Right cardiac atrium (tissue), 5 donors: ENCODE measurements at regions not wholly inside any gene's neighbourhood (a gene's known extent, or its start where the extent isn't known, plus 50 kb on each side); places are given as distances from the start of the nearest gene placed in this dataset.
"Not testable (repeated sequence)": the region's sequence is repeated elsewhere in the genome, so short reads cannot be mapped to it uniquely, and the experiment has no call there.

Experiments used
- ATAC-seq, 2 donors: fragments of 200-7000 bp; cut with Tn5 transposase; one replicate each; pipeline versions ENCODE4 v1.8.0 to v1.9.1; 2020; ENCODE audit warnings: moderate library complexity in 2 of 2, mild to moderate bottlenecking in 1 of 2
- DNase-seq, 3 donors: peaks; one replicate each; pipeline ENCODE4 v3.0.0-alpha.2; 2020
- H3K27ac ChIP-seq: one replicate; pipeline ENCODE4 v1.5.1; 2013; ENCODE audit warnings: mild to moderate bottlenecking, low read length, control low read depth, moderate library complexity
- H3K27me3 ChIP-seq: one replicate; pipeline ENCODE4 v1.6.1; 2013; ENCODE audit not compliant: control insufficient read depth, insufficient read depth
- H3K4me1 ChIP-seq: one replicate; pipeline ENCODE4 v1.6.1; 2013; ENCODE audit warnings: low read length; ENCODE audit not compliant: control insufficient read depth, insufficient read depth
- H3K4me3 ChIP-seq: one replicate; pipeline ENCODE4 v1.5.1; 2013; ENCODE audit warnings: low read length, control low read depth
- H3K9me3 ChIP-seq: one replicate; pipeline ENCODE4 v1.6.1; 2013; ENCODE audit warnings: low read length; ENCODE audit not compliant: control insufficient read depth
- WGBS: extraction: QIAGEN DNeasy Blood & Tissue Kit; methylation state at CpG from one replicate; pipeline ENCODE4 v1.1.7; 2013; 5-methylcytosine and 5-hydroxymethylcytosine counted together
- intact Hi-C, 4 donors: fragments of 100-400 bp; cut with DNase I; formaldehyde crosslinking; loops; one replicate each; pipeline versions ENCODE4 v1.11.0 to v1.14.0; 2022 to 2023
- donor health status: healthy with polysubstance abuse.
- donor health status: DM: no; HTN: yes; CAD: no.
- donor health status: DM: no; HTN: no; CAD: no.
- donor health status: DM: no; HTN: yes; CAD: no; lungs with severe emphysema.
- donor health status: DM: yes; HTN: yes; CAD: no.

DNA sequence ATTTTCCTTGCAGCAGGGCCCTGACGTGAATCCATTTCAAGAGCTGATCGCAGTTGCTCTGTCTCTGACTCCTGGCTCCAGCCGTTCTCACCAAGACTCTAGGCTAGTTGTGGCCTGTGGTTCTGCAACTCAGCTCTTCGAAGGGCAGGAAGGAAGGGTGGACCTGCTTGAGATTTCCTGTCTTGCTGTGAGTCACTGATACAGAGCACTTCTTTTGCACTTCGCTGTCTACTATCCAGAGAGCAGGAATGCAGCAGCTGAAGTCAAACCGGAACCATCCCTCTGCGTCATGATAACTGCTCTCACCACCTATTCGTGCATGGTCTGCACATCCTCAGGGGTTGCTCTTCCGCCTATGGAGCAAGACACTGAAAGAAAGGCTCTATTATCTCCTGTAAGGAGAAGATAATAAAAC lies 59.7 kb downstream of the RAP2B start:
- peak; percentile 65 to 74 (median 72) for DNase-seq
- H3K9me3 ChIP-seq, result no peaks in the 10 kb centered on the region
- H3K4me1 ChIP-seq, result no peaks in the 10 kb centered on the region
- peak; percentile 99 to 100 for ATAC-seq
- intact Hi-C loops, result no loop called here
- H3K27ac ChIP-seq, result no peak overlapping the region
- 9% methylated on average over 9 of the region's 9 CpGs for WGBS
- no peaks in the 10 kb centered on the region for H3K27me3 ChIP-seq
- no peak overlapping the region for H3K4me3 ChIP-seq

GRCh38 chr3:153226877-153227276 lies 64.9 kb downstream of the RAP2B start:
- WGBS, result 89% methylated on average over 5 of the region's 5 CpGs
- H3K4me1 ChIP-seq, intact Hi-C loops, H3K27me3 ChIP-seq, H3K9me3 ChIP-seq, DNase-seq, H3K27ac ChIP-seq, ATAC-seq, H3K4me3 ChIP-seq: not testable (repeated sequence)

- intact Hi-C loops, H3K4me1 ChIP-seq, H3K4me3 ChIP-seq, H3K27ac ChIP-seq, H3K27me3 ChIP-seq, ATAC-seq, DNase-seq, H3K9me3 ChIP-seq: not testable (repeated sequence)
- 86% methylated on average over 8 of the region's 8 CpGs for WGBS
Measured at GRCh38 chr3:153230427-153230826, 68.4 kb downstream of the RAP2B start.

DNA sequence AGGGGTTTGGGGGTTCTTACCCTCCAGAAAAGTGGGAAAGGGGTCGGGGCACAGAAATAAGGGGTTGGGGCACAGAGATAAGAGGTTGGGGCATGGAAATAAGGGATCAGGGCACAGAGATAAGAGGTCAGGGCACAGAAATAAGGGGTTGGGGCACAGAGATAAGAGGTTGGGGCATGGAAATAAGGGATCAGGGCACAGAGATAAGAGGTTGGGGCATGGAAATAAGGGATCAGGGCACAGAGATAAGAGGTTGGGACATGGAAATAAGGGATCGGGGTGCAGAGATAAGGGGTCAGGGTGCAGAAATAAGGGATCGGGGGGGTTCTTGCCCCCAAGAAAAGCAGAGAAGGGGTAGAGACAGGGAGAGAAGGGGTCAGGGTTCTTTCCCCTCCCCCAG lies 69.2 kb downstream of the RAP2B start:
- 86% methylated on average over 3 of the region's 3 CpGs for WGBS
- H3K27me3 ChIP-seq, H3K27ac ChIP-seq, intact Hi-C loops, DNase-seq, ATAC-seq, H3K4me3 ChIP-seq, H3K9me3 ChIP-seq, H3K4me1 ChIP-seq: not testable (repeated sequence)

DNA sequence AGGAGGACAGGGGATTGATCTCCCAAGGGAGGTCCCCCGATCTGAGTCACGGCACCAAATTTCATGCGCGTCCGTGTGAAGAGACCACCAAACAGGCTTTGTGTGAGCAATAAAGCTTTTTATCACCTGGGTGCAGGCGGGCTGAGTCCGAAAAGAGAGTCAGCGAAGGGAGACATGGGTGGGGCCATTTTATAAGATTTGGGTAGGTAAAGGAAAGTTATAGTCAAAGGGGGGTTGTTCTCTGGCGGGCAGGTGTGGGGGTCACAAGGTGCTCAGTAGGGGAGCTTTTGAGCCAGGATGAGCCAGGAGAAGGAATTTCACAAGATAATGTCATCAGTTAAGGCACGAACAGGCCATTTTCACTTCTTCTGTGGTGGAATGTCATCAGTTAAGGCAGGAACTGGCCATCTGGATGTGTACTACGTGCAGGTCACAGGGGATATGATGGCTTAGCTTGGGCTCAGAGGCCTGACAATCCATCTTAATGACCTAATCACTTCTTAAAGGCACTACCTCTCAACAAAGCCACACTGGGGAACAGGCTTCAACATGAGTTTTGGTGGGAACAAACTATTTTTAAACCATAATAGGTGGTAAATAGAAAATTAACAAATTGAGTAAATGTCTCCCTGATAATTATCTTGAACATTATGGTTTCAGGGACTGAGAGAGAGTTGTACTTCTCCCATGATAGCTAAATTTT lies 70.2 kb downstream of the RAP2B start:
- intact Hi-C loops, H3K27ac ChIP-seq, ATAC-seq, H3K9me3 ChIP-seq, H3K4me3 ChIP-seq, H3K27me3 ChIP-seq, H3K4me1 ChIP-seq, DNase-seq: not testable (repeated sequence)
- 86% methylated on average over 11 of the region's 11 CpGs for WGBS

DNA sequence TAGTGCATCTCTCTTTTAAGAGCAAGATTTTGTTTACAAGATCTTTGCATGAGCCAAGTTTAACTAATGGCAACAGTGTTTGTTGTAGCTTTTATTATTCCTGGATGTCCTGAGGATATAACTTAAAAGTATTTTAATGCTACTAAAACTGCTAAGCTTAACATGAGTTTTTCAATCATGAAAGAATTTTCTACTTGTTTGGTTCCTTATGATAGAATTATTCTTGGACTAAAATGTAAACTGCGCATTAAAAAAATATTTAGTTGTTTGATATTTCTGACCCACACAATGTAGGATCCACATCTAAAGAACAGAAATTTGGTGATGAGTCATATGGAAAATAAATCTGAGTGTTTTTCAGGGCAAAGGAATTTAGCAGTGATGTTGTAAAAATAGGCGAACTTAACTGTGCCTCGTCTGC lies 70.8 kb downstream of the RAP2B start:
- no peaks in the 10 kb centered on the region for H3K27me3 ChIP-seq
- H3K9me3 ChIP-seq, result no peaks in the 10 kb centered on the region
- no peak overlapping the region for H3K27ac ChIP-seq
- H3K4me3 ChIP-seq, result no peak overlapping the region
- DNase-seq, result no peak
- no peaks in the 10 kb centered on the region for H3K4me1 ChIP-seq
- 67% methylated on average over 3 of the region's 3 CpGs for WGBS
- ATAC-seq, result no peak
- intact Hi-C loops, result no loop called here

GRCh38 chr3:153233986-153234385 lies 72.0 kb downstream of the RAP2B start:
- no peaks in the 10 kb centered on the region for H3K9me3 ChIP-seq
- no peaks in the 10 kb centered on the region for H3K27me3 ChIP-seq
- DNase-seq (no peak), ATAC-seq (no peak)
- no peak overlapping the region for H3K27ac ChIP-seq
- no peak overlapping the region for H3K4me3 ChIP-seq
- intact Hi-C loops, result no loop called here
- no peaks in the 10 kb centered on the region for H3K4me1 ChIP-seq

DNA sequence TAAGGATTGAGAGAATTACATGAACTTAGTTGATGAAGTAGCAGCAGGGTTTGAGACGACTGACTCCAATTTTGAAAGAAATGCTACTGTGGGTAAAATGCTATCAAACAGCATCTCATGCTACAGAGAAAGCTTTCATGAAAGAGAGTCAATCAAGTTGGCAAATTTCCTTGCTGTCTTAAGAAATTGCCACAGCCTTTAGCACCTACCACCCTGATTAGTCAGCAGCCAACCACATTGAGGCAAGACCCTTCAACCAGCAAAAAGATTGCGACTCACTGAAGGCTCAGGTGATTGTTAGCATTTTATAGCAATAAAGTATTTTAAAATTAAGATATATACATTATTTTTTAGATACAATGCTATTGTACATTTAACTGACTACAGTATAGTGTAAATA lies 80.9 kb downstream of the RAP2B start:
- Histone ChIP-seq H3K27me3 (no peaks in the 10 kb centered on the region), H3K4me1 (no peaks in the 10 kb centered on the region), H3K4me3 (no peak overlapping the region), H3K27ac (no peak overlapping the region), H3K9me3 (no peaks in the 10 kb centered on the region)
- 87% methylated on average over 2 of the region's 2 CpGs for WGBS
- ATAC-seq (no peak), DNase-seq (no peak)
- intact Hi-C loops, result no loop called here

GRCh38 chr3:153244961-153245360 lies 82.9 kb downstream of the RAP2B start:
- 81% methylated on average over 3 of the region's 3 CpGs for WGBS

DNA sequence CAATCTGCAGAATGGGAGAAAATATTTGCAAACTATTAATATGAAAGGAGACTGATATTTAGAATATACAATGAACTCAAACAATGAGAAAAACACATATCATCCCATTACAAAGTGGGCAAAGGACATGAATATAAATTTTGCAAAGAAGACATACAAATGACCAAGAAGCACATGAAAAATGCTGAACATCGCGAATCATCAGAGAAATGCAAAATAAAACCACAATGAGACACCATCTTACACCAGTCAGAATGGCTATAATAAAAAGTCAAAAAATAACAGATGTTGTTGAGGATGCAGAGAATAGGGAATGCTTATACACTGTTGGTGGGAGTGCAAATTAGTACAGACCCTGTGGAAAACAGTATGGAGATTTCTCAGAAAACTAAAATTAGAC lies 83.6 kb downstream of the RAP2B start:
- 97% methylated on average over 2 of the region's 2 CpGs for WGBS
- no peak for DNase-seq
- intact Hi-C loops, result no loop called here
- Histone ChIP-seq H3K4me1 (no peaks in the 10 kb centered on the region), H3K27ac (no peak overlapping the region), H3K27me3 (no peaks in the 10 kb centered on the region), H3K4me3 (no peak overlapping the region), H3K9me3 (no peaks in the 10 kb centered on the region)
- no peak for ATAC-seq

More at GRCh38 chr3:153244961-153245360, 82.9 kb downstream of the RAP2B start:
- DNase-seq (no peak), ATAC-seq (no peak)
- Histone ChIP-seq H3K4me3 (no peak overlapping the region), H3K4me1 (no peaks in the 10 kb centered on the region), H3K27me3 (no peaks in the 10 kb centered on the region), H3K27ac (no peak overlapping the region), H3K9me3 (no peaks in the 10 kb centered on the region)
- intact Hi-C loops, result no loop called here

DNA sequence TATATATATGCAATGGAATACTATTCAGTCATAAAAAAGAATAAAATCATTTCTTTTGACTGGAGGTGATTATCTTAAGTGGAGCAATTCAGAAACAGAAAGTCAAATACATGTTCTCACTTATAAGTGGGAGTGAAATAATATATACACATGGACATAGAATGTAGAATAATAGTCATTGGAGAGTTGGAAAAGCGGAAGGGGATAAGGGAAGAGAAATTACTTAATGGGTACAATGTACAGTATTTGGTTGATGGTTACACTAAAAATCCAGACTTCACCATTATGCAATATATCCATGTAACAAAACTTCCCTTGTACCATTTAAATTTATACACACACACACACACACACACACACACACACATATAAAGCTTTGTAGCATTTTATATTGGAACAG lies 84.3 kb downstream of the RAP2B start:
- H3K27me3 ChIP-seq, result no peaks in the 10 kb centered on the region
- no peaks in the 10 kb centered on the region for H3K9me3 ChIP-seq
- no peak for ATAC-seq
- 2% methylated on average over 1 of the region's 1 CpG for WGBS
- H3K27ac ChIP-seq, result no peak overlapping the region
- DNase-seq, result no peak
- no peak overlapping the region for H3K4me3 ChIP-seq
- intact Hi-C loops, result no loop called here
- H3K4me1 ChIP-seq, result no peaks in the 10 kb centered on the region

DNA sequence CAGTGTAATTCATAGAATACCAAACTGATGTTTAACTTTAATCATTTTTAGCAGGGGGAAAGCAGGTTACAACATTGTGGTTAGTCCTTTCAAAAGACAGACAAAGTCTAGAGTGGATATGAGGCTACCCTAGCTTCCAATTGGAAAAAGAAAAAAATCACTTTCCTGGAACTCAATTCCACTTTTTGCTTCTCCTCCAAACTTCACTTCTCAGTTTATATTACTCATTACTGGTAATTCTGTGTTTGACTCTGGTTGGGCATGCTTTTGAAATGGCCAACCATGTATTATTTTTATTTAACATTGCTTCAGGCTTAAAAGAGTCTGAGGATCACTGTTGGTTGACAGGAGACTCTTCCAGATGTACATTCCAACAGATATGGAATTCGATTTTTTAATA lies 84.8 kb downstream of the RAP2B start:
- intact Hi-C loops, result no loop called here
- peak in 1 of 2 donors; percentile 55 for ATAC-seq
- DNase-seq, result no peak
- Histone ChIP-seq H3K27ac (no peak overlapping the region), H3K4me3 (no peak overlapping the region), H3K27me3 (no peaks in the 10 kb centered on the region), H3K4me1 (no peaks in the 10 kb centered on the region), H3K9me3 (no peaks in the 10 kb centered on the region)
- WGBS, result 36% methylated on average over 1 of the region's 1 CpG
